HG02870 (cell line): ENCODE measurements at regions not wholly inside any gene's neighbourhood (a gene's known extent, or its start where the extent isn't known, plus 50 kb on each side); places are given as distances from the start of the nearest gene placed in this dataset.
"Not testable (repeated sequence)": the region's sequence is repeated elsewhere in the genome, so short reads cannot be mapped to it uniquely, and the experiment has no call there.

Source experiments
- ATAC-seq: cut with Tn5 transposase; IDR thresholded peaks from one replicate; pipeline ENCODE4 v1.9.1; 2021; ENCODE audit warnings: mild to moderate bottlenecking, moderate library complexity; ENCODE audit not compliant: unreplicated experiment

GRCh38 chr6:90676516-90677300, 89.8 kb upstream of the MAP3K7 start:
- no peak for ATAC-seq

DNA sequence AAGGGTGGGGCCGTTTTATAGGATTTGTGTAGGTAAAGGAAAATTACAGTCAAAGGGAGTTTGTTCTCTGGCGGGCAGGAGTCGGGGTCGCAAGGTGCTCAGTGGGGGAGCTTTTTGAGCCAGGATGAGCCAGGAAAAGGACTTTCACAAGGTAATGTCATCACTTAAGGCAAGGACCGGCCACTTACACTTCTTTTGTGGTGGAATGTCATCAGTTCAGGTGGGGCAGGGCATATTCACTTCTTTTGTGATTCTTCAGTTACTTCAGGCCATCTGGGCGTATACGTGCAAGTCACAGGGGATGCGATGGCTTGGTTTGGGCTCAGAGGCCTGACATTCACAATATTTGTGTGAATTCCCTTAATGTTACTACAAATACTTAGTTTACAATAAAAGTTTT, 88.2 kb upstream of the MAP3K7 start:
- not testable (repeated sequence) for ATAC-seq

DNA sequence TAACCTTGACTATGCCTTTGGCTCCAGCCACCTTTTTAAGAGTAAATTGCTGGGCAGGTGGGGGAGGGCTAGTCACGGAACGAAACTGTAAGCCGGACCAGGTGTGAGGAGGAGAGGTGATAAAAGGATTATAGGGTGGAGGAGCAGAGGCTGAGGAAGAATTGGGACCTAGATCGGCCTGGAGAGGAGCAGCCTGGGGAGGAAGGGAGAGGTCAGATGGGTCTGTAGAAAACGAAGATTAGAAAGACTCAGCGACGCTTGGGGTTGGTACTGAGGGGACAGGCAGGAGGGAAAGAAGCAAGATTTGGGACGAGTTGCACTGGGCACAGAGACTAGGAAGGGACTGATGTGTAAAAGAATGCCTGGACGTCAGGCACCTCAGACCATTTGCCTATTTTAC, 87.2 kb upstream of the MAP3K7 start:
- ATAC-seq: not testable (repeated sequence)

- ATAC-seq: no peak
Observed at GRCh38 chr6:90669846-90670245, 83.0 kb upstream of the MAP3K7 start.

DNA sequence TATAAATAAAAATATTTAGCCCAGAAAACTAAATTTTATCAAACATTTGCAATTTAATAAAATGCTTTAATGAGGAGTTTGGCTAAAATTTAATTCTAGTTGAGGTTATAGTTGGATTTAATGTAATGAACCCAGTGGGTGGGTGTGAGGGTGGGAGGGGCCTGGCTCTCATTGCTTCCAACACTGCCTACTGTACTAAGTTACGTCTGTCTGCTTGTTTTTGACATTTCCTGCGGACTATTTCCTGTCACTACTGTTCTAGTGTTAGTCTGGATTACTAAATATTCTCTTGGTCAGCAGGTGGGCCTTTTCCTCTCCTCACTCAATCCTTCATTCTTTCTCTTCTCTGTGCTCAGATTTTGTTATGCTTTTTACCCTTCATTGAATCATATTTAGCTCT, 82.5 kb upstream of the MAP3K7 start:
- ATAC-seq: no peak

DNA sequence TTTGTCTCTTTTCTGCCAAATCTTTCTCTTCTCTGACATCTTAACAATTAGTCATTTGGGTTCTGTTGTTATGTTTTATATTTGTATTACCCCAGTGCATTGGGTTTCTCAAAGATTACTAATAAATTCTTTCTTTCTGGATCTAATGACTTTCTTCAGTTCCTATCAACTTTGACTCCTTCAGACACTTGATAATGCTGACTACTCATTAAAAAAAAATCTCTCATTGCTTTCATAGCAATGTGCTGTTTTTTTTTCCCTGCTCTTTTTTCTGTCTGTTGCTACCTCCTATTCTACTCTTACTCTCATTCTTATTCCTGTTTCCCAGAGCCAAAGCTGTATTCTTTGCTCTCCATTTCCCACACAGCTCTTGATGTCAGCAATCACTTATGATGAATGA, 81.3 kb upstream of the MAP3K7 start:
- no peak for ATAC-seq

- ATAC-seq: no peak
Observed at GRCh38 chr6:90663873-90664272, 77.0 kb upstream of the MAP3K7 start.

DNA sequence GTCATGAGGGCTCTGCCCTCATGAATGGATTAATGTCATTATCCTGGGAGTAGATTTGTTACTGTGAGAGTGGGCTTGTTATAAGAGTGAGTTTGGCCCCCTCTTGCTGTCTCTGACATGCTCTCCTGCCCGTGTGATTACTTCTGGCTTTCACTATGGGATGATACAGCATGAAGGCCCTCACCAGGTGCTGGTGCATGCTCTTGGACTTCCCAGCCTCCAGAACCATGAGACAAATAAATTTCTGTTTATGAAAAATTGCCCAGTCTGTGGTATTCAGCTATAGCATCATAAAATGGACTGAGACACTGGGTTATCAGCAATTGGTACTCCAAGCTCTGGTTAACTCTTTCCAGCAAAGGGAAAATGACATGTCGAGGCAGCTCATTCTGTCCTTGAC, 76.2 kb upstream of the MAP3K7 start:
- ATAC-seq: no peak

DNA sequence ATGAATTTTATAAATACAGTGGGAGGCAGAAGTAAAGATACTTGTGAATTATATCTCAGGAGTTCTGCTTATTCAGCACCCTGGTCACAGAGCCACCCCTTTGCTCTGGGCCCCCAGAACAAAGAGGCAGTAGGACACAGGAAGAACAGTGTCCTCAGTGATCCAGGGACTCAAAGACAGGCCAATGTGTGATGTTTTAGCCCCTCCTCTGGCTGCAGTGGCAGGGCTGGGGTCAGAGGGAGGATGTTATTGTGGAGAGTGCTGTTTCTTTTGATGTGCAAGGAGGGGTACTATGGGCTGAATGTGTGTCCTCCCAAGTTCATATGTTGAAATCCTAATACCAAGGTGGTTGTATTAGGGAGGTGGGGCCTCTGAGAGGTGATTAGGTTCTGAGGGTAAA, 74.1 kb upstream of the MAP3K7 start:
- no peak for ATAC-seq

DNA sequence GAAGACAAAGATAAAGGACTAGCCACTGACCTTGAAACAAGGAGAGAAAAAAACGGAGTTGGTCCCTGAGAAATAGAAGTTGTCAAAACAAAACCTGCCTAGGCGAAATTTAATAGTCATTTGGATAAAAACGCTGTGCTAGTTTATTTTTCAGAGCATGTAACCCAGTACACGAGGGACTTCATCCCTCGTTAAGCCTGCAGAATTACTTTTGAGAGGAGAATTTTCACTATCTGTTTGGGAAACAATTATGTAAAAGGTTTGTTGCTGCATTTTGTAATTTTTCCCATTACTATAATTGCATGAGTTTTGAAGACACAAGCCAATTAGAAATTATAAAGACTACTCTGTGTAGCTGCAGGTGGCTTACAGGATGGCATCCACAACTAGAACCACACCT, 71.6 kb upstream of the MAP3K7 start:
- no peak for ATAC-seq

DNA sequence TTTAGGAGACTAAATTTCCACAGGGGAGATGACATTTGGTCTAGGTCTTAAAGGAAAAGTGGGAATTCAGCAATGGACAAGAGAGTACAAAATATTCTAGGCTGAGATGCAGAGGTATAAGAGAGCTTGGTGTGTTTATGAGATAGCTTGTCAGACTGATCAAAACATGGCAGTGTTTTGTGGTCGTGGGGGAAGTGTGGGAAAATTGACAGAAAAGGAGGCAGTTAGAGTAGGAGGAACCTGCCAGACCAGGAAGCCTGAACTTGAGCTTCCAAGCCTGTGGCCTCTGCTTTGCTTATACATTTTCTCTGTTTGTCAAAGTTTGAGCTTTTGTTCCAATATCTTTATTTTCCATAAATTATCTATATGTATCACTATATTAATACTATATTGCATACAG, 69.5 kb upstream of the MAP3K7 start:
- ATAC-seq: no peak

DNA sequence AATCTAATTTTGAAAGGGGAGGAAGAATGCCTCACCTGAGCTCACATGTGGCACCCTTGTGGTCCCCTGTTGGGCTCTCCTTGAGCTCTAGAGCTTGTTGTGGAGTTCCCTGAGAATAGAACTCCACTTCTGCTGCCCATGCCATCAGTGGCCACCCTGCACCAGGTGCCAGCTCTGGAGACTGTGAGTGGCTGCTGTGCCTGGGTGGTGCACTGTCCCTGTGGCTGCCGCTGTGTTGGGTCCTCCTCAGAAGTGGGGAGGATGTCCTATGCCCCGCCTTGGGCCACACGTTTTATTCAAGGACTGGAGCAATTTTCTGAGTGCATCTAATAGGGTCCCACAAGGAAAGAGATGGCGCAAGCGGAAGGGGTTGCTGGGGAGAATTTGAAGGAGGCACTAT, 67.9 kb upstream of the MAP3K7 start:
- no peak for ATAC-seq

DNA sequence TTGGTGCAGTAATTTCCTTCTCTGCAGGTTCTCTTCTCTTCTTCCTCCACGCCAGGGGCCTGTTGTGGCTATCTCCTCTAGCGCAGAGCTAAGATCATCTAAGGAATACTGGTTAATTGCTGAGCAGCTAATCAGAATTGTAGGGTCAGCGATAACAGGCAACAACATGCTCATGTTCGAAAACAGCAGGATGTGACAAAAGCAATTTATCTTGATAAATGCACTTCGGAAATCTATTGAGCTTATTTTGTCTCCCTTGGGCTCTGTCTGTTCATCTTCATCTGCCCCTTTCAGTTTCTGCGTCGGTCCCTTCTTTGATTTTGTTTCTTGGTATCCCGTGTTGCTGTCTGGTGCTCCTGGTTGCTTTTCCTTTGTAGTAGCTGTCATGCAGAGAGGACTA, 67.3 kb upstream of the MAP3K7 start:
- no peak for ATAC-seq

DNA sequence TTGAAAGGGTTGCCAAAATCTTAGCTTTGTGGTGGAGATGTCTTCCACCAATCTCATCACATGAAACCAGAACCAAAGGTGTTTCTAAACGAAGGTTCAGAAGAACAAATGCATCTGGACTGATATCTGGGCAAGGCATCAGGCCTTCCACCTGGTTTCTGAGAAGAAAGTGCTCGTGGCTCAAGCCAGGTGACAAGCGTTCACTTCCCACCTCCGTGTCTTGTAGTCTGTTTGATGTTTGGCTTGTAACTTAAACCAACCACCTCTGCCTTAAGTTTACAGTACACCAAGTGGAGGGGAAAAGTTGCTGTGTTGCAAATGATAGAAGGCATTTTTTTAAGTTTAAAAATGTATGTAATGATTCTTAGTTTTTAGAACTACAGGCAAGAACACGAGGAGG, 66.9 kb upstream of the MAP3K7 start:
- no peak for ATAC-seq

DNA sequence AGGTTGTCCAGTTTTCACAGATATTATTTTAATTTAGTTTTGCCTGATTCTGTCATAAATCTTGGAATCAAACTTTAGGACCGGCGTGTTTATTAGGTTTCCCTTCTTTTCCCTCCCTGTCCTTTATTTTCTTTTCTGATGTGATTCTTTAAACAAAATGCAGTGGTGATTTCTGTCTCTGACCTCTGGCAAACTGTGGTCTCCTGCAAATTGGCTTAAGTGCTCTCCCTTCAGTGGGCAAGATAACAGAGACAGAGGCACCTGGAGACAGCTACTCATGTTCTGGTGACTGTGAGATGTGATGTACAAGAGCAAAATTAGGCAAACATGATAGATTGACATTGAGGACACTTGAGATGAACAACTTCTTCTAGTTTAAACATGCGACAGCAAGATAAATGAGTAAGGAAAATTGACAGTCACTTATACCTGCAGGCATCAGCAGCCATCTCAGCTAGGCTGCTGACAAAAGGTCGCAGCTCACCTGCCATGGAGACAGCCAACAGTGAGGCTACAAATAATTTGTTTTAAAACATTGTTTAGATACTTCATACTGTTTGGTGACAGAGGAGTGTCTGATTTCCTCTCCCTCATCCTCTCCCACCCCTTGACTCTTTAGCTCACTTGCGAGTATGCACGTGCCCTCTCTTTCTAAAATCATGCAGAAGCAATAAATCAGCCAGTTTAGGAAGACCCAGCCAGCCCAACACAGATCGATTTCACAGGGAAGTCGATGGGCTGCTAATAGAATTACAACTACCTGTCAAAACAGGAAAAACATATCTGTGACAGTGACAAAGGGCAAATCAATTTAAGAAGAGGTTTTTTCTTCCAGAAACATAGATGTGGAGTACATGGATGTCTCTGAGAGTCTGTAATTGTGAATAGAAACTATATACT, 63.4 kb upstream of the MAP3K7 start:
- no peak for ATAC-seq

- no peak for ATAC-seq
Observed at GRCh38 chr6:90648873-90649272, 62.0 kb upstream of the MAP3K7 start.

- ATAC-seq: no peak
Observed at GRCh38 chr6:90646940-90647339, 60.1 kb upstream of the MAP3K7 start.

GRCh38 chr6:90645634-90646033, 58.8 kb upstream of the MAP3K7 start:
- ATAC-seq: no peak

- ATAC-seq: no peak
Observed at GRCh38 chr6:90644492-90644891, 57.6 kb upstream of the MAP3K7 start.

DNA sequence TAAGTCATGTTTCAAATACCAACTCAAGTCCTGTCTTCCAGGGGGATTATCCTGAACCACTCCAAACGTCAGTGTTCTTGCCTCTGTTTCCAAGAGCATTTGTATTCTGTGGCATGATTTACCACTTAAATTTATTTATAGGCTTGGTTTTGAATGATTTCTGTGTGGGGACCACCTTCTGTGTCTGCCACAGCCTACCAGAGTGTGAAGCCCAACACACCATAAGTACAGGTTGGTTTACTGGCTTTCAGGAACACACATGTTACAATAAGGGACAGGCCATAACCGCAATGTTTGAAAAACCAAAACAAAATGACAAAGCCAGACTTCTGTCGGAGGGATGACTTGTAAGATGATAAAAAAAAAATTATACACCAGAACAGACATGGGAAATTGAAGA, 56.5 kb upstream of the MAP3K7 start:
- no peak for ATAC-seq

DNA sequence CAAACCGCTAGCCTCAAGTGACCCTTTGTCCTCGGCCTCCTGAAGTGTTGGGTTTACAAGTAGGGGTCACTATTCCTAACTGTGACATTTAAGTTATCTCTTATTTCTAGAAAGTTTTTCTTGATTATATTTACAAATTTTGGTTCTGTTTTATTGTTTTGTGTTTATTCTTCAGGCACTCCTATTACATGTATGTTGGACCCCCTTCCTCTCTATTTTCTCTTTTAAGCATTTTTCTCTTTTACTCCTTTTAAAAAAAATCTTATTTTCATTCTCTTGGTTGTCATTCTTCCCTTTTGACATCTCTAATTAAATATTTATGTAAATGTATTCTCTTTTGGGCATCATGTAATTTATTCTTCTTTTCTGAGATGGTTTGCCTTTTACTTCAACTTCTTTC, 50.4 kb upstream of the MAP3K7 start:
- ATAC-seq: no peak
